ENCODE measurements at regions not wholly inside any gene's neighbourhood (a gene's known extent, or its start where the extent isn't known, plus 50 kb on each side); places are given as distances from the start of the nearest gene placed in this dataset.

DNA sequence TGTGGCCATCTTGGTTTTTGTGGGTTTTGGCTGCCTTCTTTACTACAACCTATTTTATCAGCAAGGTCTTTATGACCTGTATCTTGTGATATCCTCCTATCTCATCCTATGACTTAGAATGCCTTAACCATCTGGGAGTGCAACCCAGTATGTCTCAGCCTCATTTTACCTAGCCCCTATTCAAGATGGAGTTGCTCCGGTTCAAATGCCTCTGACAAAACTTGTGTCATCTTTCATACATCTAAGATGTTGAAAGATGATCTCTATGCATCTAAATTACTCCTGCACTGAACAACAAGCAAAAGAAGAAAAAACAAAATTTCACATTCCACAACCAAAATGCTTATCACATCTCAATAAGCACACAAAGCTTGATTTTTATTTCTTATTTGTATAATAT, 129.5 kb upstream of the CNR1 start:
- Histone ChIP-seq H3K56ac (ENCODE audit: insufficient read length, low read depth, low read length) (no peak overlapping the region), H4K5ac (ENCODE audit: insufficient read length, low read depth, low read length) (no peak overlapping the region), H3K27ac (ENCODE audit: insufficient read length, low read depth, low read length) (no peak overlapping the region), H3K9ac (ENCODE audit: extremely low read depth, insufficient read length, low read length) (no peak overlapping the region), H3K27me3 (ENCODE audit: insufficient read depth, low read length) (no peaks in the 10 kb centered on the region), H3K4me1 (ENCODE audit: insufficient read depth, low read length) (no peaks in the 10 kb centered on the region), H3K9me3 (ENCODE audit: control insufficient read depth, low read depth, low read length) (no peaks in the 10 kb centered on the region), H3T11ph (ENCODE audit: low read length) (no peak overlapping the region), H2AK5ac (ENCODE audit: insufficient read length, low read length) (no peak overlapping the region), H2BK120ac (ENCODE audit: low read depth, low read length, poor library complexity, severe bottlenecking) (no peak overlapping the region), H2BK20ac (ENCODE audit: low read depth, low read length, poor library complexity, severe bottlenecking) (no peak overlapping the region), H3K18ac (ENCODE audit: insufficient read length, low read depth, low read length) (no peak overlapping the region), H3K4ac (ENCODE audit: low read depth, low read length) (no peak overlapping the region), H3K79me1 (ENCODE audit: insufficient read depth, low read depth, low read length, poor library complexity, severe bottlenecking) (no peaks in the 10 kb centered on the region), H2BK12ac (ENCODE audit: insufficient read length, low read depth, low read length) (no peak overlapping the region), H3K79me2 (ENCODE audit: insufficient read depth, low read length) (no peaks in the 10 kb centered on the region), H3K23me2 (ENCODE audit: insufficient read length, low read depth, low read length, poor library complexity, severe bottlenecking) (no peaks in the 10 kb centered on the region), H4K20me1 (ENCODE audit: control insufficient read depth, insufficient read depth, insufficient read length) (no peaks in the 10 kb centered on the region), H4K91ac (ENCODE audit: insufficient read length, low read depth, low read length) (no peak overlapping the region), H2BK15ac (ENCODE audit: low read depth, low read length) (no peak overlapping the region), H4K8ac (replicated peaks; ENCODE audit: insufficient read length, low read depth, low read length) (no peak overlapping the region), H3K23ac (ENCODE audit: insufficient read length, low read depth, low read length) (no peak overlapping the region), H3K4me2 (ENCODE audit: insufficient read depth, insufficient read length, low read length) (no peak overlapping the region), H3K14ac (ENCODE audit: insufficient read depth, low read length) (no peak overlapping the region), H2AFZ (ENCODE audit: low read length) (no peak overlapping the region), H2BK5ac (ENCODE audit: insufficient read length, low read length) (no peak overlapping the region)
- Mint-ChIP-seq H3K36me3 (ENCODE audit: insufficient read depth in 1 of 3, low read depth in 3 of 3) (no peaks in the 10 kb centered on the region), H3K4me1 (peaks cover 11 to 16% of the 10 kb centered on the region in 2 experiments), H3K27me3 (ENCODE audit: low read depth) (no peaks in the 10 kb centered on the region; the same call in 1 of the 2 replicates), H3K9me3 (no peaks in the 10 kb centered on the region), H3K4me3 (no peak overlapping the region), H3K27ac (no peak overlapping the region)
- no CpG with 5 or more reads among the region's 1 CpG for WGBS (ENCODE audit: extremely low coverage, insufficient read length, low lambda C conversion rate)
- TF ChIP-seq, protein P1, sequence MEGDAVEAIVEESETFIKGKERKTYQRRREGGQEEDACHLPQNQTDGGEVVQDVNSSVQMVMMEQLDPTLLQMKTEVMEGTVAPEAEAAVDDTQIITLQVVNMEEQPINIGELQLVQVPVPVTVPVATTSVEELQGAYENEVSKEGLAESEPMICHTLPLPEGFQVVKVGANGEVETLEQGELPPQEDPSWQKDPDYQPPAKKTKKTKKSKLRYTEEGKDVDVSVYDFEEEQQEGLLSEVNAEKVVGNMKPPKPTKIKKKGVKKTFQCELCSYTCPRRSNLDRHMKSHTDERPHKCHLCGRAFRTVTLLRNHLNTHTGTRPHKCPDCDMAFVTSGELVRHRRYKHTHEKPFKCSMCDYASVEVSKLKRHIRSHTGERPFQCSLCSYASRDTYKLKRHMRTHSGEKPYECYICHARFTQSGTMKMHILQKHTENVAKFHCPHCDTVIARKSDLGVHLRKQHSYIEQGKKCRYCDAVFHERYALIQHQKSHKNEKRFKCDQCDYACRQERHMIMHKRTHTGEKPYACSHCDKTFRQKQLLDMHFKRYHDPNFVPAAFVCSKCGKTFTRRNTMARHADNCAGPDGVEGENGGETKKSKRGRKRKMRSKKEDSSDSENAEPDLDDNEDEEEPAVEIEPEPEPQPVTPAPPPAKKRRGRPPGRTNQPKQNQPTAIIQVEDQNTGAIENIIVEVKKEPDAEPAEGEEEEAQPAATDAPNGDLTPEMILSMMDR (conservative IDR thresholded peaks at IDR 0.05) = no peak
- no peak for DNase-seq

Data from H9 (cell line).